GM21529 (cell line): ENCODE measurements at regions not wholly inside any gene's neighbourhood (a gene's known extent, or its start where the extent isn't known, plus 50 kb on each side); places are given as distances from the start of the nearest gene placed in this dataset.
"Not testable (repeated sequence)": the region's sequence is repeated elsewhere in the genome, so short reads cannot be mapped to it uniquely, and the experiment has no call there.

Source experiments
- ATAC-seq: cut with Tn5 transposase; IDR thresholded peaks from one replicate; pipeline ENCODE4 v1.9.1; 2021; ENCODE audit not compliant: unreplicated experiment

DNA sequence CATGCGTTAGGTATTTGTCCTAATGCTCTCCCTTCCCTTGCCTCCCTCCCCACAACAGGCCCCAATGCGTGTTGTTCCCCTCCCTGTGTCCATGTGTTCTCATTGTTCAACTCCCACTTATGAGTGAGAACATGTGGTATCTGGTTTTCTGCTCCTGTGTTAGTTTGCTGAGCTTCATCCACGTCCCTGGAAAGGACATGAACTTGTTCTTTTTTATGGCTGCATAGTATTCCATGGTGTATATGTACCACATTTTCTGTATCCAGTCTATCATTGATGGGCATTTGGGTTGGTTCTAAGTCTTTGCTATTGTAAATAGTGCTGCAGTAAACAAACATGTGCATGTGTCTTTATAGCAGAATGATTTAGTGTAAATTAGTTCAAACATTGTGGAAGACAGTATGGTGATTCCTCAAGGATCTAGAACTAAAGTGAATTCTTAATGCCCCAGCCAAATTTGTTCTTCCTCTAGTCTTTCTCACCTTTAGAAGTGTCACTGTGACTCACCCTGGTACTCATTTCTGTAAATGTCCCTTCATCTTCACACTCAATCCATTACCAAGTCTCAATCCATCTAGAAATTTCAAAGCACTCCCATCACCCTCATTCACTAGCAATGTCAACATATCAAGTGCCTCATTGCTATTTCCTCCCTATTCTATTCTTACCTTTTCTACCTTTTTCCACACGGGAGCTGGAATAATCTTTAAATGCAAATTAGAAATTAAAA, 123.9 kb downstream of the MREG start:
- not testable (repeated sequence) for ATAC-seq

GRCh38 chr2:215888680-215889079, 124.7 kb downstream of the MREG start:
- no peak for ATAC-seq

- no peak for ATAC-seq
Observed at GRCh38 chr2:215887303-215887702, 126.0 kb downstream of the MREG start.

- no peak for ATAC-seq
Observed at GRCh38 chr2:215886022-215886421, 127.3 kb downstream of the MREG start.

DNA sequence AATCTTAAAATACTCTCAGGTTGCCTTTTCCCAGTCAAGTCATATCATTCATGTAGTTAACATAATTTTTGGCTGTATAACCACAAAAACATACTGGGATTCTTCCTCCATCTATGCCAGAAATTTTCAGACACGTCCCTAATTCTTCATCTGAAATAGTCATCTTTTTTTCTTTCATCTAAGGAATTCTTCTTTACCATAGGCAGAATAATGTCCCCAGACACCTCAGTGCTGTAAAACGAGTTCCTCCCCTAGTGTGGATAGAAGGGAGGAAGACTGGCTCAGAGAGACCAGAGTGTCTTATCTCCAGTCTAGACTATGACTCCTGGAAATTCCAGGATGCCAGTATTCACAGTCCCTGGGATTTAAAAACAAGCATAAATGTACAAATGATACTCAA, 127.8 kb downstream of the MREG start:
- no peak for ATAC-seq

- no peak for ATAC-seq
Observed at GRCh38 chr2:215884451-215885087, 128.8 kb downstream of the MREG start.

DNA sequence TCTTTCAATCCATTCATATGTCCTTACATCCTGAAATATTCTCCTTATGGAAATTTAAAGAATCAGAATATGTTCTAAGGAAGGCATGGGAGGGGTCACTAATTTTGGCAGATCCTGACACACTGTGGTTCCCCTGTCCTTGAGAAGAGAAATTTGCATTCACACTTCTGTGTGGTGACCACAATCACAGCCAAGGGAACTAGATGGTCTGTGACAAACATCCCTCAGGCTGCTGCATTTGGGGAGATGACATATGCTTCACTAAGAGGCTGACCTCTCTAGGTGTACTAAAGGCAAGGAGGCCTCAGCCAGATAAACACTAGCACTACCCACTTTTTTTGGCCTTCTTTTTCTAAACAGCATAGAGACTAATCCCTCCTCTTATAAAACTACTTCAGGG, 129.6 kb downstream of the MREG start:
- ATAC-seq = peak; percentile 74

GRCh38 chr2:215882689-215883088, 130.7 kb downstream of the MREG start:
- no peak for ATAC-seq

- no peak for ATAC-seq
Observed at GRCh38 chr2:215881582-215881981, 131.8 kb downstream of the MREG start.

- ATAC-seq = peak; percentile 75
Observed at GRCh38 chr2:215880970-215881369, 132.4 kb downstream of the MREG start.

GRCh38 chr2:215879977-215880940, 133.1 kb downstream of the MREG start:
- ATAC-seq = no peak

DNA sequence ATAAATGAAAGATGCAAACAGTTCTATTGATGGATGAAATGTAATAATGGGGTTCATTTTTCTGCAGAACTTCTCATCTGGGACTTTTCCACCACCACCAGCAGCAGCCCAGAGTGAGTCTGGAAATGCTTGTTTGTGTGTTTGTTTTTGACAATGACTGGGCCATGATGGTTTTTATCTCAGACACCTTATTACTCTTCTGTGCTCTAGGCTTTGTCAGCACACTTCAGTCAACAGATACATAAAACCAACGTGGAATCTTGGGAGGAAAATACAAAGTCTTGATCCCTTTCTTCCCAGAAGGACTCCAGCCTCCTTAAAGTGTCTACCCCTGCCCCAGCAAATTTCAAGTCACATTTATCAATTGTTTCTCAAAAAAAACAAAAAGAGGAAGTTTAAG, 134.0 kb downstream of the MREG start:
- ATAC-seq = no peak

GRCh38 chr2:215878476-215879063, 134.8 kb downstream of the MREG start:
- ATAC-seq = no peak

DNA sequence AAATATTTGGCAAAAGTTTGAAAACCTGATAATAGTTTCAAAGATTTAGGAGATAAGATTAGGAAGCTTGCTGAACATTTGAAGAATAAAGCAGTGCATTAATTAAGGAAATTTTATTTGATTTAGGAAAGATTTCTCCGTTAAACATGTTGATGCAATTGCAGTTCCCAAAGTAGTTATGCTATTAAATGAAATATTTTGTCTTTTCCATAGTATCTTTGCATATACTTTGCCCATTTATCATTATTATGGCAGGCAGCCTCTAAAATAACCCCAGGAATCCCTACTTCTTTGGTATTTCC, 136.5 kb downstream of the MREG start:
- ATAC-seq = no peak

DNA sequence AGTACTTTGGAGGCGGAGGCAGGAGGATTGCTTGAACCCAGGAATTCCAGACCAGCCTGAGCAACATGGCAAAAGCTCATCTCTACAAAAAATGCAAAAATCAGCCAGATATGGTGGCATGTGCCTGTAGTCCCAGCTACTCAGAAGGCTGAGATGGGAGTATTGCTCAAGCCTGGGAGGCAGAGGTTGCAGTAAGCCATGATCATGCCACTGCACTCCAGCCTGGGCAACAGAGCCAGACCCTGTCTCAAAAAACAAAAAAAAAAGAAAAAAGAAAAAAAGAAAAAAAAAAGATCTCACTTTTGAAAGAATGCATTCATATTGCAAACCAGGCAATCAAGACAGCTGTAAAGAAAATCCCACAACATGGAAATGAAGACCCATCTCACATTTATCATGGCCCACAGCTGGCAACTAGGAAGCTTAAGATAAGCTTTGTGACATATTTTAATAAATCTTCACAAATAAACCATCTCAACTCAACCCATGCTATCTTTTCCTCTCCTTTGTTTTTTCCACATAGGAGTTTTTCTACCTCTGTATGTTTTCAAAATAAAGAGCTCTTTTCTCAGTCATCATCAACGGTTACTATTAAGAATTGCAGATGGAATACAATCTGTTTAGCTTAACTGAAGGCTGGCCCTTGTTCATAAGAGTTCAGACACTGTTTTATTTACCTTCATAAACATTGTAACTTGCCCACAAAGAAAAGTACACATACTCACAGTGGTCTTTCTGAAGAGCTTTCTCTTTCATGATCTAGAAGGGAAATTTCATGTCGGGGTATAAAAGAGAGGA, 137.0 kb downstream of the MREG start:
- ATAC-seq = no peak

GRCh38 chr2:215874418-215874817, 138.9 kb downstream of the MREG start:
- no peak for ATAC-seq

DNA sequence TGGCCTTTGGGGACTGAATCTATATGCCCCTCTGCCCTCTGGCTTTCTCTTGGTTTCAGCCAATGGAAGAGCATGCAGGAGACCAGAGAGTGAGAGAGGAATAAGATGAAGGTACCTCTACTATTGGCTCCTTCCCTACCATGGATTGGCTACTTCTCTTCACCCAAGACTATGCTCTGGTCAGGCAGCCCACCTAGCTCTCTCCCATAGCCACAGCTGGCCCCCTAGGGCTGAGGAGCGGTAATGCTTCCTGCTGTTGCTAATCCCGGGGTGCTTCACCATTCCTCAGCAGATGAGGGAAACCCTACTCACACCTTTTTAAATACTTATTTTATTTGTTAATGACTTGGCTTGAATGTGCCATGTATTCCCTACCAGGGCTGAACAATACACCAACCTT, 142.4 kb downstream of the MREG start:
- ATAC-seq = no peak

- ATAC-seq = no peak
Observed at GRCh38 chr2:215870088-215870490, 143.3 kb downstream of the MREG start.

DNA sequence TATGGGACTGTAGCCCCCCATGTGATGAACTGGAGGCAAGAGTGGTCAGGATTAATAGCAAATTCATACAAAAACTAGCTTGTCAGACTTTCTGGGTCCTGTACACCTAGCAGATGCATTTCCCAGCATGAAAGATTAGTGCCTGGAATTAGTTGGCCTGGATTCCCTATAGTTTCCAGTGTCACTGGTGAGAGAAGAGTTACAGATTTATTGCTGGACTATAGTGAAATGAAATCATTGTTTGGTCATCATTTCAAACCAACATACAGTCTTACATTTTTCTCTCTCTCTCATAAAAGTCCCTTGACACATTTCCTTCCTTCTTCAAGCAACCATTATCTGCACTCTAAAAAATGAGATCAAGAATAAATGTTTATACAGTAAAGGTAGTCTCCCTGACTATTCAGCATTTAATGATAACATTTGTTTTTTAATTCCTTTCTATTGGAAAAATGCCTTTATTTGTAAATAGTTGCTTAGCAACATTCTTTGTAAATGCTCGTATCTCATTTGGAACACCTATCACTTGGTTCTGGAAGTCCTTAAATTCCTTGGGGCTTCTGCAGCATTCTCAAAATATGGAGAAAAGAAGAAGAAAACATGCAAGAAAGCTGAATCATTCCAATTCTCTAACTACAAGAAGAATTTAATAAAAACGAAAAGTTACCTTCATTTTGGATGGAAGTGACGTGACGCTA, 144.4 kb downstream of the MREG start:
- ATAC-seq = no peak

- ATAC-seq = no peak
Observed at GRCh38 chr2:215866606-215867005, 146.7 kb downstream of the MREG start.
